Natural killer cell (primary cell): ENCODE measurements at regions not wholly inside any gene's neighbourhood (a gene's known extent, or its start where the extent isn't known, plus 50 kb on each side); places are given as distances from the start of the nearest gene placed in this dataset.

Experiments
- ATAC-seq, 3 donors: fragments of 150-1000 bp in 2 of 3; fragments of 200-7000 bp in 1 of 3; cut with Tn5 transposase; 1 replicate in 1 of 3; 2 replicates in 2 of 3; pipeline ENCODE4 v1.10.0; 2021; ENCODE audit warnings: mild to moderate bottlenecking in 2 of 3, moderate library complexity in 2 of 3
- DNase-seq, 2 donors: peaks; one replicate each; pipeline versions ENCODE4 v3.0.0 to v3.0.0-alpha.2; 2013 to 2021; ENCODE audit warnings: mixed read lengths in 1 of 2
- H3K27ac ChIP-seq: one replicate; pipeline ENCODE4 v1.5.1; 2013; ENCODE audit warnings: mild to moderate bottlenecking, low read length
- H3K27me3 ChIP-seq: one replicate; pipeline ENCODE4 v1.6.1; 2013; ENCODE audit warnings: low read length; ENCODE audit not compliant: control insufficient read depth, insufficient read depth
- H3K36me3 ChIP-seq: one replicate; pipeline ENCODE4 v1.6.1; 2013; ENCODE audit warnings: low read length; ENCODE audit not compliant: control insufficient read depth, insufficient read depth
- H3K4me1 ChIP-seq: one replicate; pipeline ENCODE4 v1.6.1; 2013; ENCODE audit warnings: low read length; ENCODE audit not compliant: control insufficient read depth, insufficient read depth
- H3K4me3 ChIP-seq: one replicate; pipeline ENCODE4 v1.5.1; 2013; ENCODE audit warnings: low read length
- H3K9me3 ChIP-seq: one replicate; pipeline ENCODE4 v1.6.1; 2013; ENCODE audit warnings: low read length; ENCODE audit not compliant: control insufficient read depth, insufficient read depth
- H3K27ac Mint-ChIP-seq, 2 donors: one replicate each; pipeline ENCODE4 v1.8.0; 2022; ENCODE audit warnings: mild to moderate bottlenecking in 2 of 2, mixed read lengths in 2 of 2, moderate library complexity in 1 of 2
- H3K27me3 Mint-ChIP-seq, 2 donors: one replicate each; pipeline ENCODE4 v1.8.0; 2022; ENCODE audit warnings: low read depth in 2 of 2, mixed read lengths in 2 of 2
- H3K36me3 Mint-ChIP-seq: one replicate; pipeline ENCODE4 v1.8.0; 2022; ENCODE audit warnings: mixed read lengths
- H3K4me1 Mint-ChIP-seq, 2 donors: one replicate each; pipeline ENCODE4 v1.8.0; 2022; ENCODE audit warnings: mixed read lengths in 2 of 2
- H3K4me3 Mint-ChIP-seq: one replicate; pipeline ENCODE4 v1.8.0; 2022; ENCODE audit warnings: mild to moderate bottlenecking, moderate library complexity, mixed read lengths
- H3K9me3 Mint-ChIP-seq, 2 donors: one replicate each; pipeline ENCODE4 v1.8.0; 2022; ENCODE audit warnings: mixed read lengths in 2 of 2
- CTCF ChIP-seq: fragments of 200-600 bp; IDR thresholded peaks from one replicate; pipeline ENCODE4 v1.8.0; 2022; ENCODE audit warnings: antibody characterized with exemption
- WGBS: methylation state at CpG from one replicate; pipeline ENCODE4 v1.1.7; 2013; ENCODE audit warnings: missing lambda C conversion rate; ENCODE audit not compliant: insufficient coverage; 5-methylcytosine and 5-hydroxymethylcytosine counted together
- intact Hi-C: fragments of 100-400 bp; cut with micrococcal nuclease; formaldehyde crosslinking; loops from one replicate; pipeline ENCODE4 v1.14.2; 2022

- TF ChIP-seq CTCF: no peak
These were observed 749.9 kb downstream of the HACE1 start for GRCh38 chr6:104109806-104110205.

GRCh38 chr6:104108634-104109033 lies 751.1 kb downstream of the HACE1 start:
- H3K27ac ChIP-seq: no peak overlapping the region
- ATAC-seq: no peak
- no peak overlapping the region for H3K27ac Mint-ChIP-seq
- no peaks in the 10 kb centered on the region for H3K27me3 ChIP-seq
- no peaks in the 10 kb centered on the region for H3K27me3 Mint-ChIP-seq
- no peaks in the 10 kb centered on the region for H3K4me1 ChIP-seq
- no peak overlapping the region for H3K4me3 ChIP-seq
- H3K4me1 Mint-ChIP-seq: no peaks in the 10 kb centered on the region
- no peaks in the 10 kb centered on the region for H3K36me3 ChIP-seq
- intact Hi-C loops: no loop called here
- no peaks in the 10 kb centered on the region for H3K9me3 ChIP-seq
- peaks cover 4 to 13% of the 10 kb centered on the region in 2 donors for H3K9me3 Mint-ChIP-seq
- H3K4me3 Mint-ChIP-seq: no peak overlapping the region
- H3K36me3 Mint-ChIP-seq: no peaks in the 10 kb centered on the region
- no peak for TF ChIP-seq CTCF
- no peak for DNase-seq

More at GRCh38 chr6:104109806-104110205, 749.9 kb downstream of the HACE1 start:
- H3K27ac Mint-ChIP-seq: no peak overlapping the region
- H3K4me3 Mint-ChIP-seq: no peak overlapping the region
- no peaks in the 10 kb centered on the region for H3K36me3 Mint-ChIP-seq
- Histone ChIP-seq H3K36me3 (no peaks in the 10 kb centered on the region), H3K9me3 (no peaks in the 10 kb centered on the region), H3K4me3 (no peak overlapping the region), H3K27ac (no peak overlapping the region), H3K27me3 (no peaks in the 10 kb centered on the region), H3K4me1 (no peaks in the 10 kb centered on the region)
- ATAC-seq: no peak
- H3K9me3 Mint-ChIP-seq: peaks cover 3 to 15% of the 10 kb centered on the region in 2 donors
- intact Hi-C loops: no loop called here
- no peaks in the 10 kb centered on the region for H3K27me3 Mint-ChIP-seq
- WGBS: 60% methylated on average over 1 of the region's 2 CpGs
- DNase-seq: no peak
- H3K4me1 Mint-ChIP-seq: no peaks in the 10 kb centered on the region

- WGBS: 86% methylated on average over 6 of the region's 6 CpGs
- DNase-seq: no peak
These were observed 763.9 kb downstream of the HACE1 start for GRCh38 chr6:104095661-104096416.

More at GRCh38 chr6:104095661-104096416, 763.9 kb downstream of the HACE1 start:
- Histone ChIP-seq H3K36me3 (no peaks in the 10 kb centered on the region), H3K27ac (no peak overlapping the region), H3K4me1 (no peaks in the 10 kb centered on the region), H3K4me3 (no peak overlapping the region), H3K9me3 (no peaks in the 10 kb centered on the region), H3K27me3 (no peaks in the 10 kb centered on the region)
- H3K9me3 Mint-ChIP-seq: peaks cover 0 to 11% of the 10 kb centered on the region in 2 donors
- H3K27me3 Mint-ChIP-seq: no peaks in the 10 kb centered on the region
- no peak overlapping the region for H3K4me3 Mint-ChIP-seq
- intact Hi-C loops: no loop called here
- no peak overlapping the region for H3K27ac Mint-ChIP-seq
- H3K36me3 Mint-ChIP-seq: no peaks in the 10 kb centered on the region
- H3K4me1 Mint-ChIP-seq: no peaks in the 10 kb centered on the region
- no peak for TF ChIP-seq CTCF
- no peak for ATAC-seq
